GM12878 (cell line): ENCODE measurements at regions not wholly inside any gene's neighbourhood (a gene's known extent, or its start where the extent isn't known, plus 50 kb on each side); places are given as distances from the start of the nearest gene placed in this dataset.

ENCODE experiments used
- ATAC-seq: fragments of 200-7000 bp; cut with Tn5 transposase; 3 replicates; pipeline ENCODE4 v1.9.1; 2020; ENCODE audit warnings: mild to moderate bottlenecking, moderate library complexity
- BruUV-seq: library from RNA; stranded (reverse); fragments of 400-500 nt; replicated peaks from 2 replicates; lab custom pipeline; 2021; lab: Mats Ljungman, UMichigan
- CTCF ChIA-PET: fragments of 300-600 bp; sonication (Branson Sonifier 250); formaldehyde crosslinking; extraction: SDS; loops from one replicate; lab custom pipeline; 2021; ENCODE audit warnings: inconsistent platforms; lab: Yijun Ruan, JAX
- POLR2A ChIA-PET: fragments of 350-600 bp; formaldehyde crosslinking; extraction: SDS; loops from one replicate; lab custom pipeline; 2021; ENCODE audit warnings: inconsistent platforms; lab: Charles Lee
- RAD21 ChIA-PET: fragments of 300-600 bp; sonication (Branson Sonifier 250); formaldehyde crosslinking; loops from one replicate; lab custom pipeline; 2023; ENCODE audit warnings: antibody characterized with exemption; ENCODE audit not compliant: unreplicated experiment; lab: Charles Lee
- SMC1A ChIA-PET: fragments of 300-600 bp; sonication (Branson Sonifier 250); formaldehyde crosslinking; loops from one replicate; lab custom pipeline; 2023; ENCODE audit not compliant: unreplicated experiment, uncharacterized antibody; lab: Charles Lee
- DNase-seq: peaks from one replicate; pipeline ENCODE4 v3.0.0-alpha.2; 2011; ENCODE audit warnings: low read depth, low spot score
- FAIRE-seq: peaks from 3 replicates; lab custom pipeline; 2011; peaks lifted over from hg19 to GRCh38; lab: Jason Lieb, UNC
- H2AFZ ChIP-seq: 2 replicates; pipeline ENCODE4 v1.6.0; 2011; ENCODE audit warnings: low read depth, low read length, control low read depth; ENCODE audit not compliant: control insufficient read depth
- H3K27ac ChIP-seq: 2 replicates; pipeline ENCODE4 v1.5.1; 2011; ENCODE audit warnings: control low read depth; ENCODE audit not compliant: control insufficient read depth, insufficient read depth
- H3K27me3 ChIP-seq, 2 experiments: replicated peaks in 1 of 2; 2 replicates each; pipeline versions ENCODE4 v1.6.0 to v1.6.1; 2011; ENCODE audit warnings: low read length in 1 of 2; ENCODE audit not compliant: control insufficient read depth in 2 of 2, insufficient read depth in 2 of 2
- H3K36me3 ChIP-seq, 2 experiments: 2 replicates each; pipeline ENCODE4 v1.5.1; 2011; ENCODE audit warnings: low read length in 1 of 2; ENCODE audit not compliant: control insufficient read depth in 2 of 2, insufficient read depth in 2 of 2
- H3K4me1 ChIP-seq: 2 replicates; pipeline ENCODE4 v1.6.1; 2011; ENCODE audit warnings: mild to moderate bottlenecking, low read length, moderate library complexity, mixed read lengths; ENCODE audit not compliant: control insufficient read depth, insufficient read depth
- H3K4me2 ChIP-seq: 2 replicates; pipeline ENCODE4 v1.6.0; 2011; ENCODE audit warnings: control low read depth; ENCODE audit not compliant: control insufficient read depth, insufficient read depth
- H3K4me3 ChIP-seq: fragments of 200-600 bp; sonication (generic); 2 replicates; pipeline ENCODE4 v1.5.1; 2016
- H3K79me2 ChIP-seq: 2 replicates; pipeline ENCODE4 v1.6.0; 2011; ENCODE audit warnings: low read length; ENCODE audit not compliant: control insufficient read depth, insufficient read depth
- H3K9ac ChIP-seq: 2 replicates; pipeline ENCODE4 v1.8.0; 2011; ENCODE audit warnings: low read length, control low read depth, mixed read lengths; ENCODE audit not compliant: control insufficient read depth, insufficient read depth
- H3K9me3 ChIP-seq: replicated peaks from 3 replicates; pipeline ENCODE4 v1.5.1; 2011; ENCODE audit warnings: mild to moderate bottlenecking, low read length; ENCODE audit not compliant: control insufficient read depth, insufficient read depth
- H4K20me1 ChIP-seq: 2 replicates; pipeline ENCODE4 v1.6.0; 2011; ENCODE audit not compliant: control insufficient read depth, insufficient read depth
- ASH2L ChIP-seq: fragments of 300-600, 200-600 bp; sonication (generic); IDR thresholded peaks from 2 replicates; pipeline ENCODE4 v1.6.1; 2017; ENCODE audit warnings: low read depth, mild to moderate bottlenecking, borderline replicate concordance
- CEBPZ ChIP-seq: fragments of 150-350 bp; IDR thresholded peaks from 2 replicates; pipeline ENCODE4 v1.6.1; 2016; ENCODE audit warnings: low read depth, low read length
- CUX1 ChIP-seq: IDR thresholded peaks from 2 replicates; pipeline ENCODE4 v1.6.1; 2012; ENCODE audit warnings: improper control_type of control experiment, low read depth, low read length; ENCODE audit not compliant: insufficient replicate concordance
- PKNOX1 ChIP-seq: fragments of 450-650 bp; IDR thresholded peaks from 2 replicates; pipeline ENCODE4 v1.6.1; 2016; ENCODE audit warnings: mild to moderate bottlenecking
- RUNX3 ChIP-seq: IDR thresholded peaks from 2 replicates; pipeline ENCODE4 v1.6.1; 2012; ENCODE audit warnings: low read length, inconsistent platforms
- SMAD1 ChIP-seq: fragments of 450-650 bp; IDR thresholded peaks from 2 replicates; pipeline ENCODE4 v1.6.1; 2018; ENCODE audit warnings: mild to moderate bottlenecking, low read depth; ENCODE audit not compliant: partially characterized antibody
- ZNF384 ChIP-seq: IDR thresholded peaks from 2 replicates; pipeline ENCODE4 v1.6.1; 2012; ENCODE audit warnings: low read depth, mild to moderate bottlenecking, low read length, improper control_type of control experiment, borderline replicate concordance
- WGBS: methylation state at CpG from one replicate; pipeline ENCODE4 v1.1.6; 2016; ENCODE audit warnings: low lambda C conversion rate; ENCODE audit not compliant: insufficient replicate concordance, insufficient coverage; ENCODE audit errors: missing lambda C conversion rate; 5-methylcytosine and 5-hydroxymethylcytosine counted together
- in situ Hi-C: fragments of 300-500 bp; cut with MboI; formaldehyde crosslinking; loops from 9 replicates; pipeline ENCODE4 v1.14.3; 2018; ENCODE audit warnings: mixed read lengths
- intact Hi-C: fragments of 100-400 bp; cut with micrococcal nuclease; formaldehyde crosslinking; loops from one replicate; pipeline ENCODE4 v1.14.2; 2022; ENCODE audit not compliant: unreplicated experiment
- TF ChIP-seq, protein P1 (sequence below): IDR thresholded peaks from 2 replicates; pipeline ENCODE4 v1.6.1; 2012; ENCODE audit warnings: mild to moderate bottlenecking, low read depth, low read length
- TF ChIP-seq, protein P2 (sequence below): IDR thresholded peaks from 2 replicates; pipeline ENCODE4 v1.6.1; 2011; ENCODE audit warnings: borderline replicate concordance, low read depth, mild to moderate bottlenecking, moderate library complexity, mixed read lengths, low read length; ENCODE audit not compliant: insufficient read depth; ENCODE audit errors: extremely low read length

DNA sequence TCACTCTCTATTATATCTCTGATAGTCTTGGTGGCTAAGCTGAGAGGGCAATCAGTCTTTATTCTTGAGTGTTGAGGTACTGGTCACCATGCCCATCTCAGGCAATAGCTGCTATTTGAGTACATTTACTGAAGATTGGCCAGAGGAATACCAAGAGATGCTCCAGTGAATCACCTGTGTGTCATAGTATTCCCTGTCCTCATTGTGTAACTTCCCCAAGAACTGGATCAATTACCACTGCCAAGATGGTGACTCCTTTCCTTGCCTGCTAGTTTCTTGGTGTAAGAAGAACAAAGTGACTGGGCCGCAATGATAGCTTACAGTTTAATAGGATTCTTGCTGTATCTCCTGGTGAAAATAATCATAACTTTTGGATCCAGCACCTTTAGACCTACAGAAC lies 418.7 kb upstream of the KIF2A start:
- POLR2A ChIA-PET = no interaction called here
- intact Hi-C loops = no loop called here
- in situ Hi-C loops = no loop called here
- no peak for TF ChIP-seq CUX1
- TF ChIP-seq PKNOX1 = no peak
- TF ChIP-seq SMAD1 = no peak
- no peak for TF ChIP-seq ZNF384
- TF ChIP-seq, protein P1, sequence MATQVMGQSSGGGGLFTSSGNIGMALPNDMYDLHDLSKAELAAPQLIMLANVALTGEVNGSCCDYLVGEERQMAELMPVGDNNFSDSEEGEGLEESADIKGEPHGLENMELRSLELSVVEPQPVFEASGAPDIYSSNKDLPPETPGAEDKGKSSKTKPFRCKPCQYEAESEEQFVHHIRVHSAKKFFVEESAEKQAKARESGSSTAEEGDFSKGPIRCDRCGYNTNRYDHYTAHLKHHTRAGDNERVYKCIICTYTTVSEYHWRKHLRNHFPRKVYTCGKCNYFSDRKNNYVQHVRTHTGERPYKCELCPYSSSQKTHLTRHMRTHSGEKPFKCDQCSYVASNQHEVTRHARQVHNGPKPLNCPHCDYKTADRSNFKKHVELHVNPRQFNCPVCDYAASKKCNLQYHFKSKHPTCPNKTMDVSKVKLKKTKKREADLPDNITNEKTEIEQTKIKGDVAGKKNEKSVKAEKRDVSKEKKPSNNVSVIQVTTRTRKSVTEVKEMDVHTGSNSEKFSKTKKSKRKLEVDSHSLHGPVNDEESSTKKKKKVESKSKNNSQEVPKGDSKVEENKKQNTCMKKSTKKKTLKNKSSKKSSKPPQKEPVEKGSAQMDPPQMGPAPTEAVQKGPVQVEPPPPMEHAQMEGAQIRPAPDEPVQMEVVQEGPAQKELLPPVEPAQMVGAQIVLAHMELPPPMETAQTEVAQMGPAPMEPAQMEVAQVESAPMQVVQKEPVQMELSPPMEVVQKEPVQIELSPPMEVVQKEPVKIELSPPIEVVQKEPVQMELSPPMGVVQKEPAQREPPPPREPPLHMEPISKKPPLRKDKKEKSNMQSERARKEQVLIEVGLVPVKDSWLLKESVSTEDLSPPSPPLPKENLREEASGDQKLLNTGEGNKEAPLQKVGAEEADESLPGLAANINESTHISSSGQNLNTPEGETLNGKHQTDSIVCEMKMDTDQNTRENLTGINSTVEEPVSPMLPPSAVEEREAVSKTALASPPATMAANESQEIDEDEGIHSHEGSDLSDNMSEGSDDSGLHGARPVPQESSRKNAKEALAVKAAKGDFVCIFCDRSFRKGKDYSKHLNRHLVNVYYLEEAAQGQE = no peak
- no peak for TF ChIP-seq CEBPZ
- no peak for TF ChIP-seq ASH2L
- TF ChIP-seq RUNX3 = no peak
- TF ChIP-seq, protein P2, sequence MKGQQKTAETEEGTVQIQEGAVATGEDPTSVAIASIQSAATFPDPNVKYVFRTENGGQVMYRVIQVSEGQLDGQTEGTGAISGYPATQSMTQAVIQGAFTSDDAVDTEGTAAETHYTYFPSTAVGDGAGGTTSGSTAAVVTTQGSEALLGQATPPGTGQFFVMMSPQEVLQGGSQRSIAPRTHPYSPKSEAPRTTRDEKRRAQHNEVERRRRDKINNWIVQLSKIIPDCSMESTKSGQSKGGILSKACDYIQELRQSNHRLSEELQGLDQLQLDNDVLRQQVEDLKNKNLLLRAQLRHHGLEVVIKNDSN = no peak

More for the DNA sequence above, 418.7 kb upstream of the KIF2A start:
- no peak for ATAC-seq
- BruUV-seq = no TSS peak
- no peak overlapping the region for H3K4me3 ChIP-seq
- no peaks in the 10 kb centered on the region for H3K27me3 ChIP-seq
- RAD21 ChIA-PET = no interaction called here
- no peak for FAIRE-seq
- CTCF ChIA-PET = no interaction called here
- H3K4me2 ChIP-seq = no peak overlapping the region
- SMC1A ChIA-PET = interaction anchor here (0.9 kb wide), 1 partner anchor 17 kb away, joined by 3 read pairs; no protein-coding TSS in a partner anchor
- no peaks in the 10 kb centered on the region for H3K4me1 ChIP-seq
- H3K36me3 ChIP-seq = no peaks in the 10 kb centered on the region
- WGBS = 95% methylated on average over 1 of the region's 1 CpG
- H3K79me2 ChIP-seq = no peaks in the 10 kb centered on the region
- no peak overlapping the region for H3K9ac ChIP-seq
- DNase-seq = no peak
- H2AFZ ChIP-seq = no peak overlapping the region
- H3K9me3 ChIP-seq = no peaks in the 10 kb centered on the region
- H4K20me1 ChIP-seq = no peaks in the 10 kb centered on the region
- no peak overlapping the region for H3K27ac ChIP-seq
